Activated CD8-positive, alpha-beta T cell treated with anti-CD3 and anti-CD28 coated beads for 36 hours (primary cell): ENCODE measurements at regions not wholly inside any gene's neighbourhood (a gene's known extent, or its start where the extent isn't known, plus 50 kb on each side); places are given as distances from the start of the nearest gene placed in this dataset. TPM values are rescaled to one million over a fixed set of nuclear protein-coding genes. Genes with fewer than 3 reads are reported as not detected.
"Not testable (repeated sequence)": the region's sequence is repeated elsewhere in the genome, so short reads cannot be mapped to it uniquely, and the experiment has no call there.

ENCODE experiments used
- ATAC-seq: fragments of 200-7000 bp; cut with Tn5 transposase; one replicate; pipeline ENCODE4 v1.10.0; 2021; ENCODE audit warnings: mild to moderate bottlenecking, moderate library complexity
- CTCF ChIA-PET: fragments of 350-600 bp; sonication (Branson Sonifier 250); formaldehyde crosslinking; loops from one replicate; lab custom pipeline; 2021; ENCODE audit warnings: antibody characterized with exemption; lab: Charles Lee
- POLR2A ChIA-PET: fragments of 350-600 bp; sonication (Branson Sonifier 250); formaldehyde crosslinking; loops from one replicate; lab custom pipeline; 2021; ENCODE audit warnings: antibody characterized with exemption; lab: Charles Lee
- DNase-seq: peaks from one replicate; pipeline ENCODE4 v3.0.0-alpha.2; 2020
- H3K27ac Mint-ChIP-seq: one replicate; pipeline ENCODE4 v1.8.0; 2021; ENCODE audit warnings: mild to moderate bottlenecking, mixed read lengths
- H3K27me3 Mint-ChIP-seq: one replicate; pipeline ENCODE4 v1.8.0; 2021; ENCODE audit warnings: mixed read lengths
- H3K36me3 Mint-ChIP-seq: one replicate; pipeline ENCODE4 v1.8.0; 2021; ENCODE audit warnings: low read depth, mixed read lengths
- H3K4me1 Mint-ChIP-seq: one replicate; pipeline ENCODE4 v1.8.0; 2021; ENCODE audit warnings: low read depth, mixed read lengths
- H3K4me3 Mint-ChIP-seq: one replicate; pipeline ENCODE4 v1.8.0; 2021; ENCODE audit warnings: mild to moderate bottlenecking, moderate library complexity, mixed read lengths
- H3K9me3 Mint-ChIP-seq: one replicate; pipeline ENCODE4 v1.8.0; 2021; ENCODE audit warnings: mixed read lengths
- intact Hi-C: fragments of 100-400 bp; cut with micrococcal nuclease; formaldehyde crosslinking; loops from one replicate; pipeline ENCODE4 v1.10.0; 2022
- microRNA-seq: library from miRNA; unstranded; fragments of <30 nt; microRNA quantifications from one replicate; pipeline ENCODE4 v1.2.0, GENCODE V29; 2022; ENCODE audit warnings: borderline microRNAs expressed, borderline replicate concordance
- TF ChIP-seq, protein P1 (sequence below): fragments of 200-600 bp; IDR thresholded peaks from one replicate; pipeline ENCODE4 v1.8.0; 2022; ENCODE audit warnings: antibody characterized with exemption, mild to moderate bottlenecking

DNA sequence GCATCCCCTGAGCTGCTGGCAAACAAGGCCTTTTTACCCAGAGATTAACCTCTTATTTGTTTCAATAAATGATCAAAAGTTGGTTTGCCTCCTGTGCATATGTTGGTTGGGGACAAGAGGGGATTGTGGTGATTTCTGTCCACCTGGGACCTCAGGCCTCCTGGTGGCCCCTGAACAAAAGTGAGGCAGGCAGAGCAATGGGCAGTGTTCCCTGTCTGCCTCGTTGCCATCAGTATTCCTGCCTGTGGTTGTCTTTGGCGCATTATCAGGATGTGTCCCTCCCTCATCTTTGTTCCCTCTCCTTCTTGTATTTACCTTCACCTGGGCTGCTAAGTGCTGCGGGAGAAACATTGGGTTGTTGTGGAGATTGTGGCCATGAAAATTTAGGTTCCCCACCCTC is 65.3 kb upstream of the DRD5 start:
- Mint-ChIP-seq H3K4me1 (no peaks in the 10 kb centered on the region), H3K27me3 (no peaks in the 10 kb centered on the region), H3K36me3 (no peaks in the 10 kb centered on the region), H3K4me3 (no peak overlapping the region), H3K27ac (no peak overlapping the region), H3K9me3 (no peaks in the 10 kb centered on the region)
- DNase-seq: no peak
- POLR2A ChIA-PET: no interaction called here
- TF ChIP-seq, protein P1, sequence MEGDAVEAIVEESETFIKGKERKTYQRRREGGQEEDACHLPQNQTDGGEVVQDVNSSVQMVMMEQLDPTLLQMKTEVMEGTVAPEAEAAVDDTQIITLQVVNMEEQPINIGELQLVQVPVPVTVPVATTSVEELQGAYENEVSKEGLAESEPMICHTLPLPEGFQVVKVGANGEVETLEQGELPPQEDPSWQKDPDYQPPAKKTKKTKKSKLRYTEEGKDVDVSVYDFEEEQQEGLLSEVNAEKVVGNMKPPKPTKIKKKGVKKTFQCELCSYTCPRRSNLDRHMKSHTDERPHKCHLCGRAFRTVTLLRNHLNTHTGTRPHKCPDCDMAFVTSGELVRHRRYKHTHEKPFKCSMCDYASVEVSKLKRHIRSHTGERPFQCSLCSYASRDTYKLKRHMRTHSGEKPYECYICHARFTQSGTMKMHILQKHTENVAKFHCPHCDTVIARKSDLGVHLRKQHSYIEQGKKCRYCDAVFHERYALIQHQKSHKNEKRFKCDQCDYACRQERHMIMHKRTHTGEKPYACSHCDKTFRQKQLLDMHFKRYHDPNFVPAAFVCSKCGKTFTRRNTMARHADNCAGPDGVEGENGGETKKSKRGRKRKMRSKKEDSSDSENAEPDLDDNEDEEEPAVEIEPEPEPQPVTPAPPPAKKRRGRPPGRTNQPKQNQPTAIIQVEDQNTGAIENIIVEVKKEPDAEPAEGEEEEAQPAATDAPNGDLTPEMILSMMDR: no peak
- ATAC-seq: no peak
- CTCF ChIA-PET: no interaction called here
- intact Hi-C loops: no loop called here

DNA sequence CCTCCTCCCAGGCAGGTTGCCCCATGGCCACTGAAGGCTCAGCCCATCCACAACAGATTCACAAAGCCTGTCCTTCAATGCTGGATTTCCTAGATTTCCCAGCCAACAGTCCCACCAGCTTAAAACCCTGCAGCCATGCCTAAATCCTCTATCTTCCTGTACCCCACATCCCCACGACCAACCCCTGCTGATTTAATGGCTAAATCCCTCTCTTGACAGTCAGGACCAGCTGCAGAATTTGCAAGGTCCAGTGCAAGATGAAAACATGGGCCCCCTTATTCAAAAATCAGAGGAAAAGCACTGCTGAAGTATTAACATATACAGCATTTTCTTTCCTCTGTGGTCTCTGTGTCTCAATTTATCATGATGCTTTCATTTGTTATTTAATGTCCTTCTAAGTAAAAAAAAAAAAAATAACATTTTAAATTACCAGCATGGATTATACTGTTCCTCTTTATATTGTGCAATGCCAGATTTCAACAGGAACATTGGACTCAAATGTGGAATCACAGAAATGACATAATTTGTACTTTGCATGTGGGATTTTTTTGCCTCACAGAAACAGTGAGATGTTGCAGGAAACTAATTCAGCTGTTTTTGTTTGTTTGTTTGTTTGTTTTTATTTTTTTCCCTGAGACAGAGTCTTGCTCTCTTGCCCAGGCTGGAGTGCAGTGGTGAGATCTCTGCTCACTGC is 63.0 kb upstream of the DRD5 start:
- H3K27me3 Mint-ChIP-seq, H3K4me1 Mint-ChIP-seq, H3K36me3 Mint-ChIP-seq, H3K4me3 Mint-ChIP-seq, H3K27ac Mint-ChIP-seq, DNase-seq, H3K9me3 Mint-ChIP-seq, intact Hi-C loops, ATAC-seq, CTCF ChIA-PET, POLR2A ChIA-PET: not testable (repeated sequence)

DNA sequence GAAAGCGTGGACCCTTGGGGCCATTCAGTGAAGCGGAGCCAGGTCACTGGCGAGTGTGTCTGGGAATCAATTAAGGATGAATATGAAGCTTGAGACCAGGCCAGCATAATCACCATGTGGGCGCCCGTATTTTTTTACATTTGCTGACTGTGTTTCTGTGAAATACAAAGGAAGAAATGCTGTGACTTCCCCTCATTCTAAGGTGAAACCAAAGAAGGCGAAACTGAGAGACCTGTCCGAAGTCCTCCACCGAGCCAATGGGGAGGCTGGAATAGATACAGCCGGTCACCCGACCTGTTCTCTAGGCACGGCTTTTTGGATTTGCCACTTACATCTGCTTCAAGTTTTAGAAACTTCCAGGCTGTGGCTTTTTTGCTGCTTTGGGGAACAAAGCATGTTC is 59.3 kb upstream of the DRD5 start:
- DNase-seq, H3K27ac Mint-ChIP-seq, H3K27me3 Mint-ChIP-seq, H3K9me3 Mint-ChIP-seq, POLR2A ChIA-PET, intact Hi-C loops, CTCF ChIA-PET, H3K4me1 Mint-ChIP-seq, H3K4me3 Mint-ChIP-seq, ATAC-seq, H3K36me3 Mint-ChIP-seq: not testable (repeated sequence)

Small RNA genes lying in the stretch of these regions (microRNA-seq; reads per million reads assigned to microRNA genes)
- not detected for gene MIR548I2
